ENCODE measurements at regions not wholly inside any gene's neighbourhood (a gene's known extent, or its start where the extent isn't known, plus 50 kb on each side); places are given as distances from the start of the nearest gene placed in this dataset.

DNA sequence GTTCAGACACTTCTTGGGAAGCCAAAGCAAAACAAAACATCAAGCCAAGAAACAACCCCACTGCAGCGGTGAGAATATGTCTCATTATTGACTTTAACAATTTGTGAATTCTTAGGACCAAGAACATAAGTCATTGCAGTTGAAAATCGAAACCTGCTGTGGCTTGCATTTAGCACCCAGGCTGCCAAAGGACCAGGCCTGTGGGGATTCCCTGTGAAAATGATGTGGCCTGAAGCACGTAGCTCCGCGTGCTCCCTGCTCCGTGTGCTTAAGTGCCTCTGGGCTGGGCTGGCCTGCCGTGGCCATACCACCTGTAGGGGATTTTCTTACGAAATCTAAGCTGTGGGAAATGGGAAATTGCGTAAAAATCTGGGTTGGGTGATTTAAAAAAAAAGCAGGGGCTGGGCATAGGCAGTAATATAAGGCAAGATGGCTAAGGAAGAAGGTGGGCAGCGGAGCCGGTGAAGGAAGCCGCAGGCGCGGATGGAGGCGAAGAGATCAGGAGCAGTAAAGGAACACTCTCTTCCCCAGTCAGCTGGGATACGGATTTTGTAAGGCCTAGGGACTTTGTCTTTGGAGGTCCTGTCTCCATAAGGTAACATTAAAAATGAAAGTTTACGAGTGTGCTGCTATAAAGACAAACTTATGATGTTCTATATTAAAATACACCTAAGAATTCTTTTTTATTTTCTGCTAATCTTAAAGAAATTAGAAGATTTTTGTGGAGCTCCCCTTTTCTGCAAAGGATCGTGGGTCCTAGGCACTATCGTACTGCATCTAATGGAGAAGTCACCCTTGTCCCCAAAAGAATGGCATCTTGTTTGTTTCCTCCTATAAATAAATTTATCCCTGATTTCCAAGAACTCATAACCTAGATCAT is 189.6 kb upstream of the SEMA6A start:
- TF ChIP-seq, protein P1, sequence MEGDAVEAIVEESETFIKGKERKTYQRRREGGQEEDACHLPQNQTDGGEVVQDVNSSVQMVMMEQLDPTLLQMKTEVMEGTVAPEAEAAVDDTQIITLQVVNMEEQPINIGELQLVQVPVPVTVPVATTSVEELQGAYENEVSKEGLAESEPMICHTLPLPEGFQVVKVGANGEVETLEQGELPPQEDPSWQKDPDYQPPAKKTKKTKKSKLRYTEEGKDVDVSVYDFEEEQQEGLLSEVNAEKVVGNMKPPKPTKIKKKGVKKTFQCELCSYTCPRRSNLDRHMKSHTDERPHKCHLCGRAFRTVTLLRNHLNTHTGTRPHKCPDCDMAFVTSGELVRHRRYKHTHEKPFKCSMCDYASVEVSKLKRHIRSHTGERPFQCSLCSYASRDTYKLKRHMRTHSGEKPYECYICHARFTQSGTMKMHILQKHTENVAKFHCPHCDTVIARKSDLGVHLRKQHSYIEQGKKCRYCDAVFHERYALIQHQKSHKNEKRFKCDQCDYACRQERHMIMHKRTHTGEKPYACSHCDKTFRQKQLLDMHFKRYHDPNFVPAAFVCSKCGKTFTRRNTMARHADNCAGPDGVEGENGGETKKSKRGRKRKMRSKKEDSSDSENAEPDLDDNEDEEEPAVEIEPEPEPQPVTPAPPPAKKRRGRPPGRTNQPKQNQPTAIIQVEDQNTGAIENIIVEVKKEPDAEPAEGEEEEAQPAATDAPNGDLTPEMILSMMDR (IDR thresholded peaks at IDR 0.05; ENCODE audit: low read depth, low read length), result no peak
- no peak for TF ChIP-seq EZH2phosphoT487 (IDR thresholded peaks at IDR 0.05; ENCODE audit: low read depth)

All from OCI-LY3 (cell line).